Liver (tissue), 3 donors: ENCODE measurements at regions not wholly inside any gene's neighbourhood (a gene's known extent, or its start where the extent isn't known, plus 50 kb on each side); places are given as distances from the start of the nearest gene placed in this dataset.

Source experiments
- CTCF ChIP-seq: fragments of 150-350 bp; IDR thresholded peaks from 2 replicates; pipeline ENCODE4 v1.5.1; 2017; ENCODE audit warnings: improper control_type of control experiment, low read depth, low read length; ENCODE audit not compliant: missing input control
- EGR1 ChIP-seq, 2 donors: IDR thresholded peaks; 2 replicates each; pipeline ENCODE4 v1.6.1; 2016 to 2018; ENCODE audit warnings: antibody characterized with exemption in 2 of 2, low read depth in 2 of 2
- FOXA1 ChIP-seq: IDR thresholded peaks from 2 replicates; pipeline ENCODE4 v1.6.1; 2016; ENCODE audit warnings: antibody characterized with exemption
- FOXA2 ChIP-seq: IDR thresholded peaks from 2 replicates; pipeline ENCODE4 v1.6.1; 2016; ENCODE audit warnings: antibody characterized with exemption
- GABPA ChIP-seq, 2 donors: IDR thresholded peaks in 1 of 2; conservative IDR thresholded peaks in 1 of 2; 2 replicates each; pipeline ENCODE4 v1.6.1; 2016; ENCODE audit warnings: antibody characterized with exemption in 2 of 2, mild to moderate bottlenecking in 1 of 2, moderate library complexity in 1 of 2
- RAD21 ChIP-seq, 2 donors: IDR thresholded peaks; 2 replicates each; pipeline ENCODE4 v1.6.1; 2016; ENCODE audit warnings: antibody characterized with exemption in 2 of 2, mild to moderate bottlenecking in 2 of 2
- REST ChIP-seq: IDR thresholded peaks from 2 replicates; pipeline ENCODE4 v1.6.1; 2016; ENCODE audit warnings: antibody characterized with exemption, mild to moderate bottlenecking
- RXRA ChIP-seq, 2 donors: IDR thresholded peaks; 2 replicates each; pipeline ENCODE4 v1.6.1; 2017 to 2018; ENCODE audit warnings: antibody characterized with exemption in 2 of 2, mild to moderate bottlenecking in 1 of 2
- SP1 ChIP-seq: IDR thresholded peaks from 2 replicates; pipeline ENCODE4 v1.6.1; 2018; ENCODE audit warnings: antibody characterized with exemption, mild to moderate bottlenecking
- TAF1 ChIP-seq: conservative IDR thresholded peaks from 2 replicates; pipeline ENCODE4 v1.6.1; 2016; ENCODE audit warnings: antibody characterized with exemption, mild to moderate bottlenecking
- YY1 ChIP-seq: IDR thresholded peaks from 2 replicates; pipeline ENCODE4 v1.6.1; 2016; ENCODE audit warnings: antibody characterized with exemption, mild to moderate bottlenecking
- TF ChIP-seq, protein P1 (sequence below): IDR thresholded peaks from 2 replicates; pipeline ENCODE4 v1.6.1; 2016; ENCODE audit warnings: antibody characterized with exemption
- TF ChIP-seq, protein P2 (sequence below): IDR thresholded peaks from 2 replicates; pipeline ENCODE4 v1.6.1; 2016; ENCODE audit warnings: antibody characterized with exemption
- TF ChIP-seq, protein P3 (sequence below): IDR thresholded peaks from 2 replicates; pipeline ENCODE4 v1.6.1; 2016; ENCODE audit warnings: antibody characterized with exemption
- donor health status: healthy.
- donor health status: healthy.

- TF ChIP-seq CTCF = no peak
- TF ChIP-seq, protein P1, sequence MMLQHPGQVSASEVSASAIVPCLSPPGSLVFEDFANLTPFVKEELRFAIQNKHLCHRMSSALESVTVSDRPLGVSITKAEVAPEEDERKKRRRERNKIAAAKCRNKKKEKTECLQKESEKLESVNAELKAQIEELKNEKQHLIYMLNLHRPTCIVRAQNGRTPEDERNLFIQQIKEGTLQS = no peak
- TF ChIP-seq REST = no peak
- no peak for TF ChIP-seq GABPA (IDR thresholded peaks at IDR 0.05 in 1 of 2, conservative IDR thresholded peaks at IDR 0.05 in 1 of 2)
- TF ChIP-seq, protein P2, sequence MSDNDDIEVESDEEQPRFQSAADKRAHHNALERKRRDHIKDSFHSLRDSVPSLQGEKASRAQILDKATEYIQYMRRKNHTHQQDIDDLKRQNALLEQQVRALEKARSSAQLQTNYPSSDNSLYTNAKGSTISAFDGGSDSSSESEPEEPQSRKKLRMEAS = no peak
- no peak for TF ChIP-seq RAD21 (IDR thresholded peaks at IDR 0.05)
- no peak for TF ChIP-seq TAF1
- no peak for TF ChIP-seq SP1
- TF ChIP-seq YY1 = no peak
- TF ChIP-seq RXRA (IDR thresholded peaks at IDR 0.05) = no peak
- TF ChIP-seq, protein P3, sequence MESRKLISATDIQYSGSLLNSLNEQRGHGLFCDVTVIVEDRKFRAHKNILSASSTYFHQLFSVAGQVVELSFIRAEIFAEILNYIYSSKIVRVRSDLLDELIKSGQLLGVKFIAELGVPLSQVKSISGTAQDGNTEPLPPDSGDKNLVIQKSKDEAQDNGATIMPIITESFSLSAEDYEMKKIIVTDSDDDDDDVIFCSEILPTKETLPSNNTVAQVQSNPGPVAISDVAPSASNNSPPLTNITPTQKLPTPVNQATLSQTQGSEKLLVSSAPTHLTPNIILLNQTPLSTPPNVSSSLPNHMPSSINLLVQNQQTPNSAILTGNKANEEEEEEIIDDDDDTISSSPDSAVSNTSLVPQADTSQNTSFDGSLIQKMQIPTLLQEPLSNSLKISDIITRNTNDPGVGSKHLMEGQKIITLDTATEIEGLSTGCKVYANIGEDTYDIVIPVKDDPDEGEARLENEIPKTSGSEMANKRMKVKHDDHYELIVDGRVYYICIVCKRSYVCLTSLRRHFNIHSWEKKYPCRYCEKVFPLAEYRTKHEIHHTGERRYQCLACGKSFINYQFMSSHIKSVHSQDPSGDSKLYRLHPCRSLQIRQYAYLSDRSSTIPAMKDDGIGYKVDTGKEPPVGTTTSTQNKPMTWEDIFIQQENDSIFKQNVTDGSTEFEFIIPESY = no peak
- no peak for TF ChIP-seq FOXA2
- no peak for TF ChIP-seq EGR1 (IDR thresholded peaks at IDR 0.05; ENCODE audit: low read depth in 2 of 2)
- no peak for TF ChIP-seq FOXA1
Measured at GRCh38 chr16:64358291-64358690, 763.6 kb downstream of the CDH11 start.
